ENCODE measurements at regions not wholly inside any gene's neighbourhood (a gene's known extent, or its start where the extent isn't known, plus 50 kb on each side); places are given as distances from the start of the nearest gene placed in this dataset.

- no peak for DNase-seq
These were observed 217.8 kb upstream of the NXPH2 start for GRCh38 chr2:138997856-138998517.

DNA sequence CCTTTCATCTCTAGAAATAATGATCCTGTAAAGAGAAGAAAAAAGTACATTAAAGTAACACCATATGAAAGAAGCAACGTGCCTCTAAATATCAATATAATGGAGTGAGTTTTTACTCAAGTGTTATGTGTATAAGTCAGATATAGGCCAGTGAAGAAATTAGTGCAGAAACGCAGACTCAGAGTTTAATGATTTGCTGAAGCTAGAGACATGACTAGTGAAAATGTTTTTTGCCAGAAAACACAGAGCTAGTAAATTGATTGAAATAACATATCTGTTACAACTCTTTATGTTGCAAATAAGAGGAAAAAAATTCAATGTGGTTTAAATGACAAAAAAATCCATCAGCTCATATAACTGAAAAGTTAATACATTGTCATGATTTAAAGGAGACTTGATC is 217.2 kb upstream of the NXPH2 start:
- DNase-seq: no peak

DNA sequence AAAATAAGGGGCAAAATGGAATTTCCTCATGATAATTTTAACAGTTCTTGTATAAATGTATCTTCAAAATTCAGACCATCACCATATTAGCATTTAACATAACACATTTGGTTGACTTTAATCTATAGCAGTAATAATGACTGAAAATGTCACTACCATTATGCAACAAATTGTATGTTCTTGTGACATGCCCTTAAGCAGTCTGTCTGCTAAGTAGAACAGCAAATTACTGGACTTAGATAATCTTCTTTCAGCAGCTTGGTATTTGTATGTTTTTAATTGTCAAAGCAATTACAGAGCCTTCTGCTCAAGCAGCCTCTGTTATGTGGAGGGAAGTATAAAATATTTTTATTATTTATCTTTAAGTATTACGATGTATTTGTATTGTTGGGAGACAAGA is 214.3 kb upstream of the NXPH2 start:
- DNase-seq: no peak

- no peak for DNase-seq
These were observed 205.7 kb upstream of the NXPH2 start for GRCh38 chr2:138985881-138986280.

GRCh38 chr2:138979131-138979785 is 199.1 kb upstream of the NXPH2 start:
- DNase-seq: no peak

DNA sequence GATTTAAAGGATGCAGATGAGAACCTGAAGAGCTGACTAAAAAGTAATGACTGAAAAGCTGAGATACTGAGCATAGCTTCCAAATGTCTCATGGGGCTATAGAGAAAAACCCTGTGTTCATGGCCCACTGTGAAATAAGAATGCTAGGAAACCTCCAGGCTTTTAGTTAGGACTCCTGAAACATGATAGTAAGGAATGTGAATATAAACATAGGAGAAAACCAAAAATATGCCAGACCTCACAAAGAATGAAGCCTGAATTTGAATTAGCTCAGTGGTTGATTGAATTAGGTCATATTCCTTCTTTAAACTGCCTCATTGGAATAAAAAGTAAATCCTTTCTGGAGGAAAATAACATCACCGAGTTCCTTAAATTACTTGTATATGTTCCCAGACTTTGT is 194.5 kb upstream of the NXPH2 start:
- no peak for DNase-seq

- DNase-seq: no peak
These were observed 184.2 kb upstream of the NXPH2 start for GRCh38 chr2:138964418-138964817.

DNA sequence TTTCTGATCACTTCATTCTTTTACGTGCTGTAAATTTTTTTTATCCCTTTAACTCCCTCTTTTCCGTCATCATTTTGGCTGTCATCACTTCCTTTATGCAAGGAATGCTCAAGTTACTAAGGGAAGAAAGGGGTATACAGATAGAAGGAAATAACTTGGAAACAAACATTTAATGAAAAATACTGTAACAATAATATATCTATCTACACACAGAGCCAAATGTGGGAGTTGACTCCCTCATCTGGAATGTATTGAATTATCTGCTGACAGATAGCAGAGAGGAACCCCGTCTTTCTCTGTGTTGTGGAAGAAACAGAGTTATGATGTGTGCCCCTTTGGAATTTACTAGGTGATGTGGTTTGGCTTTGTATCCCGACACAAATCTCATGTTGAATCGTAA is 182.5 kb upstream of the NXPH2 start:
- DNase-seq: no peak

DNA sequence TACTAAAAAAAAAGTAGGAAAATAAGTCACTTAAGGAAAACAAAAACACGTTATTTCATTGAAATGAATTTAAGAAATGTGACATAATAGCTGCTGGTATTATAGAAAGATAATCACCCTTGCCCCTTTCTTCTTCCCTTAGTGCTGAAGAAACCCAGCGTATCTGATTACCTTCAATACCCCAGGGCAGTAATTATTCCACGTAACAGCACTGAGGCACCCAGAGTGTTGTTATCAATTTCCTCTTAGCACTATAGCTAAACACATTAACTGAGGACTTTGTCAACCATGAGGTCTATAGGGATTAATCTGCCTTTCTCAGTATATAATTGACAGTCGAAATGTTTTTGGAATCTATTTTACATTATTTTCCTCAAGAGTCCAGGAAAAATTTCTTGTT is 180.0 kb upstream of the NXPH2 start:
- no peak for DNase-seq

DNA sequence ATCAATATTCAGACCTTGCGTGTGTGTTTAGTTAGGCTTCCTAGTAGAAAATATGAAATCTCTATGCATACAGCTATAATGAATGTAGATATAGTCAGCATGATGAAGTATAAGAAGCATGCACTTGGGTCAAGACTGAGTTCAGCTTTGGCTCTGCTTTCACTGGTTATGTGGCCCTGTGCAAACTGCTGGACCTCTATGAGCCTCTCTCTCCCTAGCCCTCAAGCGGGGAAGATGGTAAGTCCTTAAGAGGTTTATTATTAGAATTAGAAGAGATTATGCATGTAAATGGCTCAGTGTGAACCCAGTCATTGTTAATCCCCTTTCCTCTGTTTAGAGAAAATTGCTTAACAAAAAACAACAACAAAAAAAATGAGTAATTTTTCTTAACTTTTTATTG is 178.8 kb upstream of the NXPH2 start:
- DNase-seq: no peak

DNA sequence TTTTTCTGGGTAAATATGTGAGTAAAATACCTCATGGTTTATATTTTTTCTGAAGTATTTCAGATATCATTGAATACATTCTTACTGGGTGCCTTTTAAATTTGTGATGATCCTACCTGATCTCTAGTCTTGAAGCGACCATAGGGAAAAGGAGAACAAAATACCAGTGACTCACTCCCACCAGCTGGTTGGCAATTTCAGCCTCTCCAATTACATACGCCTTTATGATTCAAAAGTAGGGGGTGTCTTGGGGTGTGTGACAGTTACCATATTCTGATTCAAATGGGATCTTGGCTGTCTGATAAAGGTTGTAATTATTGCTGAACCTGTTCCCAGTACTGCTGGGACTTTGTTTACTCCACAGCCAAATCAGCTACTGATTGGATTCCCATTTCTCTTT is 175.9 kb upstream of the NXPH2 start:
- DNase-seq: no peak

DNA sequence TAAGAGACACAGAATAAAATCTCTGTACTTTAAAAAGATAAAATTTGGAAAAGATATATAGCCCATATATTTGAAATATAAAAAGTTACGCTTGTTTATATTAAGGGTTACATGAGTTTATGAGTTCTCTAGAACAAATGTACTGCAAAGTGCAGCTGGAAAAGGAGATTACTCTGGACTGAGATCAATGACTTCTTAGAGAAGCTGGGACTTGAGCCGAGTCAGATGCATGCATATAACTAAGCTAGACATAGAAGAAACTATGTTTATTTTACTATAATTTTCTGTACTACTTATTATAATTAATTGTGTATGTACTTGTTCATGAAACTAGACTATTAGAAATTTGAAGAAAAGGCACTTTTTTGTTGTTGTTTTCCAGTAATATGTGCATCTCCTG is 170.3 kb upstream of the NXPH2 start:
- DNase-seq: no peak

- no peak for DNase-seq
These were observed 169.3 kb upstream of the NXPH2 start for GRCh38 chr2:138949517-138949916.

DNA sequence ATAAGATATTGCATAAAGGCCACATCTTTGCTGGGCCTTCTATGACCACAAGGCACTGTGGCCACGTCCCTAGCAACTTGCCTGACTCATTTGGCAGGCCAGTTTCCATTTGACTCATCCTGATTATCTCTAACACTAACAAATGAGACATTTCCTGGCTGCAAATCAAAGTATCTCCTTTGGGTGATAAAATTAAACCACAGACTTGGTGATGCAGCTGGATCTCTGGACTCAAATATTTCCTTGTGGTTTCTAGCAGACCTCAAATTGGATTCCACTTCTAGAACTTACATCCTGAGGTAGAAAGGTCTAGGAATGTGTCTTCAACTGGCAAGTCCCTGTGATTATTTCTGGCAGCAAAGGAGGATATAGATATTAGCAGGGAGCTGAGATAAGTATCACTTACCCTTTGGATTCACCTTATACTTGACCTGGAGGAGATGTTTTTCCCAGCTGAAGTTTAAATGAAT is 167.9 kb upstream of the NXPH2 start:
- no peak for DNase-seq

GRCh38 chr2:138943470-138943869 is 163.3 kb upstream of the NXPH2 start:
- DNase-seq: no peak

DNA sequence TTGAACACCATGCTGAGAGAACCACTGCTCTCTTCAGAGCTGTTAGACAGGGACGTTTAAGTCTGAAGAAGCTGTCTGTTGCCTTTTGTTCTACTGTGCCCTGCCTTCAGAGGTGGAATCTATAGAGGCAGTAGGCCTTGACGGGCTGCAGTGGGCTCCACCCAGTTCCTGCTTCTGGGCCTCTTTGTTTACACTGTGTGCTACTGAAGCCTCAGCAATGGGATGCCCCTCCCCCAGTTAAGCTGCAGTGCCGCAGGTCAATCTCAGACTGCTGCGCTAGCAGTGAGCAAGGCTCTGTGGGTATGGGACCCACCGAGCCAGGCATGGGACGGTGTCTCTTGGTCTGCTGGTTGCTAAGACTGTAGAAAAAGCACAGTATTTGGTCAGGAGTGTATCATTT is 162.3 kb upstream of the NXPH2 start:
- no peak for DNase-seq

- DNase-seq: no peak
These were observed 151.4 kb upstream of the NXPH2 start for GRCh38 chr2:138931284-138932256.

- DNase-seq: no peak
These were observed 150.4 kb upstream of the NXPH2 start for GRCh38 chr2:138930571-138930970.

- no peak for DNase-seq
These were observed 148.3 kb upstream of the NXPH2 start for GRCh38 chr2:138928374-138929021.

DNA sequence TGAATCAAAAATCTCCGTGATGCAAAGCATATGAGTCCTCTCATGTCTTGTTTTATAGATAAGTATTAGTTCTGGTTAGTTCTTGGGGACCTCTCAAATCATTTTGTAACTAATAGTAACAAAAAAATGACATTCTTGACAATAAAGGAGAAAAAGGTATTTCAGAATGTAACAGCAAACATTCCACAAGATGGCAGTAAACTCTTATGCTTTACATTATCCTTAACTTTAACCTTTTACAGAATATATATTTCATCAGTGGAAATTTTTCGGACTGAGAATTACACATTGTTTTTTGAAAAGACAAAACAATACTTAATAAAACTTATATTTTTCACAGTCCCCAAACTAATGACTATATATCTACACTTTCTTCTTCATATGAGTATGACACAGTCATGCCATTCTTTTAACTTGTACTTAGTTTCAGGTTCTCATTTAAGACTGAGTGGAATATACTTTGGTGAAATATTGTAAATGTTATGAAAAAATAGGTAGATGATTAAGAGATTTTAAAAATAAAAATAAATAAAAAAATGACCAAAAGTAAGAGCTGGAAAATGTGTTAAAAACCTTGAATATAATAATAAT is 142.9 kb upstream of the NXPH2 start:
- DNase-seq: peak in 1 of 2 donors; percentile 41

DNA sequence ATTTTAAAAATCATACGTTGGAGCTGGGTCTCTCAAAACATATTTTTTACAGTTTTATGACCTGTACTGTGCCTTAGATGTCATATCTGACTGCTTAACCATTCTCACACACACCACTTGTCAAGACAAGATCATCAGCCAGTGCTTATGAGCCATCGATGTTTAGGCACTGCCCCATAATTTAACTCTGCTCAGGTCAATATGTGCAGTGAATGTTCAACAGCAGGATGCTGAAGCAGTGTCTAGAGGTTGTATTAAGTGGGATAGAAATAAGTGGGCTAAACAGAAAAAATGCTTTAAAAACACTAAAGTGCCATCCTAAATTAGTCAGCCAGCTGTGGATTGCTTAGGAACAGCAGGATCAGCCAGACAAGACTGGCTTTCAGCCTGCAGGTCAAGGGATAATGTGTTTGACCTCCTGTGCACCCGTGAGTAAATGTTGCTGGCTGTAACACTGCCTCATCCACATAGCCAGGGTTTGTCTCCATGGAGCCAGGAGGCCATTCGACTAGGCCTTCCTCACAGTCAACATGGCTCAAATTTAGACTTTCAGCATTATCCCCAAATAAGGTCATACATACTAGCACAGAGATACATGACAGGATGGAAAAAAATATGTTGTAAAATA is 139.0 kb upstream of the NXPH2 start:
- DNase-seq: no peak

- no peak for DNase-seq
These were observed 130.2 kb upstream of the NXPH2 start for GRCh38 chr2:138910427-138910826.

Data from hippocampal formation (tissue), 2 donors.